Stimulated activated CD8-positive, alpha-beta memory T cell treated with anti-CD3 and anti-CD28 coated beads, Interleukin-7, amount 100 ng/mL, for 24 hours (primary cell): ENCODE measurements at regions not wholly inside any gene's neighbourhood (a gene's known extent, or its start where the extent isn't known, plus 50 kb on each side); places are given as distances from the start of the nearest gene placed in this dataset.
"Not testable (repeated sequence)": the region's sequence is repeated elsewhere in the genome, so short reads cannot be mapped to it uniquely, and the experiment has no call there.

Experiments
- DNase-seq: peaks from one replicate; pipeline ENCODE4 v3.0.0-alpha.2; 2020; ENCODE audit warnings: low read depth

DNA sequence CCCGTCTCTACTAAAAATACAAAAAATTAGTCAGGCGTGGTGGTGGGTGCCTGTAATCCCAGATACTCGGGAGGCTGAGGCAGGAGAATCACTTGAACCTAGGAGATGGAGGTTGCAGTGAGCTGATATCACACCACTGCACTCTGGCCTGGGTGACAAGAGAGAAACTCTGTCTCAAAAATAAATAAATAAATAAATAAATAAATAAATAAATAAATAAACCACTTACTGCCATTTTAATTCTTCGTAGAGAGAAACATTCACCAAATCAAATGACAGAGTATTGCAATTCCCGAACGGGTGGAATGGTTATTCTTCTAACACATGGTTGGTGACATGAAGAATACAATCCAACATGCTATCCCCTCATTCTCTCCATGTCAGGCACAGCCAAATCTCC, 754.3 kb upstream of the AUTS2 start:
- not testable (repeated sequence) for DNase-seq

DNA sequence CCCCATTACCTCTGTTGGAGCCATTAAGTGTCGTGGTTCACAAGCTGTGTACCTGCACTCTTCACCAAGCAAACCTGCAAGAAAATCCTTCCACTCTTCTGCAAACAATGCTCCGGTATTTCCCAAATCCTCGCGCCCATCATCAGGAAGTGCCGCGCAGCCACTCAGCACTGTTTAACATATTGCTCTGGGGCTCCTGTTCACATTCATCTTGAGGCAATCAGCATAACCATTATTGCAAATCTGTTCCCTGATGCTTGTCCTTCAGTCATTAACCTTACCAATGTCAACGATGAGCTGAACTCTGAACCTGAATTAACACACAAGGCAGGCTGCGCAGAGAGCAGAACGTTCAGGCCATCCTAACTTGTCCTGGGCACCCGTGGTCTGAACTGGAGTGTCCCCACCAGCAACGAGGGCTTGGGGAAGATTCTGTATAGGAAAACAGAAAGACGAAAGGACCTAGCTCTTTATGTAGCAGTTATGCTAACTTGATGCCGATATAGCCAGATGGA, 751.4 kb upstream of the AUTS2 start:
- no peak for DNase-seq

DNA sequence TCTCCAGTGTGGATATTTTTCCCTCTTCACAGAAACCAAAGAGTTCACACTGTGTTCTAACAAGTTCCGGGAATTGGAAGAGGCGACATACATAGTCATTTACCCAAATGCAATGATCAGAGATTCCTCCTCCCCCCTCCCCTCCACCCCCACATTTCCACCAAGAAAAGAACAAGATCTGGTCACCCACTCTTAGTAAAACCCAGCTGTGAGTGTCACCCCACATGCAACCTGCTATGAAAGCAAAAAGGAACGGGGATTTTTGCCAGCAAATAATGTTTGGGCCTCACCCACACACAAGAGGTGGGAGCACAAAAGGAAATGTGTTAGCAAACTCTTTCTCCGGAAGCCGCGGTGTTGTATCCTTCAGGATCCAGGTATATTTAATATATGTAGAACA, 745.0 kb upstream of the AUTS2 start:
- DNase-seq, result no peak

DNA sequence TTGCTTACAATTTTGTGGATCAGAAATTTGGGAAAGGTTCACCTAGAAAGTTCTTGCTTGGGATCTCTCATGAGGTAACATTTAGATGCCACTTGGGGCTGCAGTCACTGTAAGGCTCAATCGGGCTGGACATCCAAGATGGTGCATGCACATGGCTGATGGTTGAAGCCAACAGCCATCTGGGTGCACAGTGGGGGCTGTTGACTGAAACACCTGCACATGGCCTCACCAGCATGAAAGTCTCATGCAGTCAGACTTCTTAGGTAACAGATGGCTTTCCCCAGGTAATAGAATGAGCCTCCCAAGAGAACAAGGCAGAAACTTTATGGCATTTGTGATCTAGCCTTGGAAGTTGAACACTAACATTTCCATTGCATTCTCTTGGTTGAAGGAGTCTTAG, 740.7 kb upstream of the AUTS2 start:
- no peak for DNase-seq

DNA sequence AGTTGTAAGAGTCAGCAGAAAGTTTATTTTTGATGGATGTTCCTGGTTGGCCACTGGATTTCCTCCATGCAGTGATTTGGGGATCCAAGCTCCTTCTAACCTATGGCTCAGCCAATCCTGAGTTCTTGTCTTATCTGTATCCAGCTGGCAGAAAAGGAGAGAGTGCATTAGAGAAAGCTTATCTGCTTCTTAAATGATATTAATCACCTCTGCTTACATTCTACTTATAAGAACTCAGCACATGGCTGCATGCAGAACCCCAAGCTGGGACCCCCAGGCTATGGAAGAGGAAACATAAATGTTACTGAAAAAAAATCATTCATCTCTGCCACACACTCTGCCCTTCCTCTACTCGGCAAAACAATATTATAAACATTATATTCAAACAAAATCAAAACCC, 739.8 kb upstream of the AUTS2 start:
- no peak for DNase-seq

DNA sequence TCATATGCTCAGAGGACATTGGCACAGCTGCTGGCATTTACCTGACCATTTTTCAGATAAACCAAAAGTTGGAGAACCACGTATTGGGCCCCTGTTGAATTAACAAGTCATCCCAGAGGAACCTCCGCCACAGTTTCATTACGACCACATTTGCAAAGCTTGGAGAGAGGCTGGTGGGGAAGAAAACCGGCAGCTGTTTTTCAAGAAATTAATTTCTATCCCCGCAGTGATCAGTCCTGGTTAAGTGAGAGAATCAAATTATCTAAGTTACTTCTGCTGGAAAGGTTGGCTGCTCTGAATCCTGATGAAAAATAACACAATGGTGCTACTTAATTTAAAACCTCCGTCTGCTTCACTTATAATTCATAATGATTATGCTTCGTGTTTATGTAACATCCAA, 737.1 kb upstream of the AUTS2 start:
- DNase-seq, result no peak

DNA sequence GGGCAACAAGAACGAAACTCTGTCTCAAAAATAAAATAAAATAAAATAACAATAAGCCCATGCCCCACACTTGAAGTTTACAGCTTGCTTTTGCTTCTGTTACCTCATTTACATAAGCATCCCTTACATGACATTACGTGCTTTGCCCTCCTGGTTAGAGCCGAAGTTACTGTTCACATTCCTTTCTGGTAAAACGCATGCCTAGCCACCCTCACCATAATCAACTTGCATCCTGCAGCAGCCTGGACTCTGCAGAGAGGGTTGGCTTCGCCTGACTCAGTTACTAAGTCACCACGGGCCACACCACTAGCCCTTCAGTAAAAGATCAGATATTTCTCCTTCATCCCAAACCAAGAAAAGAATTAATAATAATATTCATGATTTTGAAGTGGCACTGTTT, 736.0 kb upstream of the AUTS2 start:
- no peak for DNase-seq

DNA sequence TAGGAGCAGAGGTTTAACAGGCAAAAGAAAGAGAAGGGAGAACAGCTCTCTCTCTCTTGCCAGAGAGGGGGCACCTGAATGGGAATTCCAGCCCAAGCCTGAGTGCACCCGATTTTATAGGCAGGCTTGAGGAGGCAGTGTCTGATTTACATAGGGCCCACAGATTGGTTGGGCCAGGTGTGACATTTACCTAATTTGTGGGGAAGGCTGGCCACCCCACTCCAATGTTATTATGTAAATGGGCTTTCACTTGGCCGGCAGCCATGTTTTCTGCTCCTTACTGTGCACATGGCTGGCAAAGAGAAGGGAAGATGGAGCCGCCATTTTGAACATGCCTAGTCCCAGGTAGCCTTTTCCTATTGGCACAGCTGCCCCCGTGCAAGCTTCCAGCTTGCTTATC, 735.5 kb upstream of the AUTS2 start:
- DNase-seq, result no peak

DNA sequence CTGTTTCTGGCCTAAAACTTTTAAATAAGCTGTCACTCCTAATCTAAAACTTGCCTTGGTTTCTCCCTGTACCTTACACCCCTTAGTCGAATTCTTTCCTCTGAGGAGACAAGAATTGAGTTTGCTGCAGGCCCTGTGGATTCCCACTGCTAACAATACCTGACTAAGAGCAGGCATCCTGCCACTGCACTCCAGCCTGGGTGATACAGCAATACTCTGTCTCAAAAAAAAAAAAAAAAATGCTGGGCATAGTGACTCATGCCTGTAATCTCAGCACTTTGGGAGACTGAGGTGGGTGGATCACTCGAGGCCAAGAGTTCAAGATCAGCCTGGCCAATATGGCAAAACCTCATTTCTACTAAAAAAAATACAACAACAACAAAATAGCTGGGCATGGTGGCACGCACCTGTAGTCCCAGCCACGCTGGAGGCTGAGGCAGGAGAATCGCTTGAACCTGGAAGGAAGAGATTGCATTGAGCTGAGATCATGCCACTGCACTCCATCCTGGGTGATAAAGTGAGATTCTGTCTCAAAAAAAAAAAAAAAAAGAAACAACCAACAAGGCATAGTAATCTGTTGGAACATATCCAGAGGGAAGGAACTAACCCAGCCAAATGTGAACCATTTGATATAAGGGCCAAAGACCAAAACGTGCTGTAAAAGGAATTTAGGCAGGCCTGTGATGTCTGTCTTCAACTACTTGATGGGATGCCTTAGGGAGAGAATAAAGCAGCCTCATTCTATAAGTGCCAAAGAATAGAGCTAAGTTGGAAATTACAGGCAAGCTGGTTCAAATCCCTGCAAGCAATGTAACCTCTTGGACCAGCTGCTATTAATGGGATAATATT, 732.7 kb upstream of the AUTS2 start:
- DNase-seq, result no peak

DNA sequence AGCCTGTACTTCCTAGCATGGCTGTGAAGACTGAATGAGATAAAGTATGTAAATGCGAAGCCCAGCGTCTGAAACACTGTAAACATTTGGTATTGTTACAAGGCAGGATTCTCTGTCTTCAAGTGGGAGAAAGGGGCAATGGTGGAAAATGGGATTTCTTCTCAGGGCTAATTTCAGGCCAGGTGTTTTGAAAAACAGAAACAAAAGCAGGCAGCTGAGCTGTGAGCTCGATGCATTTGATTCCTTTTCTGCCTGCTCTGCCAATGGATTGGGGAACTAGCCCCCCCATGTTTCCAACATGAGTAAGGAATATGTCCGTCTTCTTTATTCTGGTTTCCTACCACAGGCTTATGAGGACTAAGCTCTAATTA, 732.1 kb upstream of the AUTS2 start:
- no peak for DNase-seq

DNA sequence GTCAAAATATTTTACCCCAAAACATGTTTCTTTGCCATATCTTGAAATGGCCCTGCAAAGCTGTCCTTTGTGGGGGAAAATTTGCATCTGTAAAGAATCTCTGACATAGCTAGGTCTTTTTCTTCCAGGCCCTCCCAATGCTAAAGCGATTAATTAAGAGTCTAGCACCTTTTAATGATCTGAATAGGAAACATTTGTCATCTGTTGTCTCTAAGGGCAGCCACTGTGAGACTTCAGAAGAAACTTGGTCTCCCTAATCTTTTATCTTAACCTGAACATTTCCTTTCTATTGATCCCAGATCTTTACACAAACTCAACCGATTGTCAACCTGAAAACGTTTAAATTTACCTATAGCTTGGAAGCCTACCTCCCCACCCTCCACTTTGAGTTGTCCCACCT, 731.6 kb upstream of the AUTS2 start:
- not testable (repeated sequence) for DNase-seq

DNA sequence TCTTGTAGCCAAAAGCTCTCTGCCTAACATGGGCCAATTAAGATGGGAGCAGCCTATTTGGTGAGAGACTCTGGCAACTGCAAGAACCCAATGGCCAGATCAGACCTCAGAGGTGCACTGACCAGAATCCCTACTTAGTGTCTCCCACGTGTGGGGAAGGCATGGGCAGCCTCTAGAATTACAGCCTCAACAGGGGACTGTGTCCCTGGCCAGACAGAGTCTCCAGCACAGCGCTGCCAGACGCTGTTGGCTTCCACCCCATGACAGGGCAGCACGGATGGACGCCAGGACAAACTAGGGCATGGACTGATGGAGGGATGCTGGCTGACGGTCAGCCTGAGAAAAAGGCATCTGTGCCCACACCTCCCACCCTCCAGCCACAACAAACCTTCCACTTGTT, 729.3 kb upstream of the AUTS2 start:
- DNase-seq, result no peak

DNA sequence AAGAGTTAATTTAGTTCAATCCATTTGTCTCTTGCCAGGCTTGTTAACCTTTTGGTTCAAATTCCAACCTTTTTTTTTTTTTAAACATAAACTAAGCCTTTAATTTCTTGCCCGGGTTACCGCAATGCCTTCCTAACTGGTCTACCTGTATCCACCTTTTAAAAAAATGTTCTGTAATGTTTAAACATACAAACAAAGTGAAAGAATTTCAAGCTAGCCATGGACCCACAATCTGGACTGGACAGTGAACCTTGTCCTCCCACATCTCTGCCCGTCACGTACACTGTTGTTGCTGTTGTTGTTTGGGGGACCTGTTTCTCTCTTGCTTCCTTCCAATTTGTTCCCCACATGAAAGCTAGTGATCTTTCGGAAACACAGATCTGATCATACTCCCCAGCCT, 724.7 kb upstream of the AUTS2 start:
- no peak for DNase-seq

DNA sequence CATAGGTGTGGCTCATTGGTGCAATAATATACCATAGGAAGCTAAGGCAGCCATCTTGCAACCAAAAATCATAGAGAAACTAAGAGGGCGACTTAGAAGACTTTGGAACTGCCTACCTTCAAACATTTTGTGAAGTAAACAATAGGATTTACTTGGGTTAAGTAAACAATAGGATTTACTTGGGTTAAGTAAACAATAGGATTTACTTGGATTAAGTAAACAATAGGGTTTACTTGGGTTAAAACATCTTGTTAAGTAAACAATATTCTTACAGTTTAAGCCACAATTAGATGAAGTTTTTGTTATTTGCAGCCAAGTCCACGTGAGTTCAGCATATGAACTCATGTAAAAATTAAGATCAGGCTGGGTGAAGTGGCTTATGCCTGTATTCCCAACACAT, 722.4 kb upstream of the AUTS2 start:
- DNase-seq, result no peak

DNA sequence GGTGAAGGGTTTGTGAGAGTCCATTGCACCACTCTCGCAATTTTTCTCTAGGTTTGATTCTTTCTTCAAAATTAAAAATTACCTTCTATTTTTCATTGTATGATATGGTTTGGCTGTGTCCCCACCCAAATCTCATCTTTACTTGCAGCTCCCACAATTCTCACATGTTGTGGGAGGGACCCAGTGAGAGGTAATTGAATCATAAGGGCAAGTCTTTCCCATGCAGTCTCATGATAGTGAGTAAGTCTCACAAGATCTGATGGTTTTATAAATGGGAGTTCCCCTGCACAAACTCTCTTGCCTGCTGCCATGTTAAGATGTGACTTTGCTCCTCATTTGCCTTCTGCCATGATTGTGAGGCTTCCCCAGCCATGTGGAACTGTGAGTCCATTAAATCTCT, 711.2 kb upstream of the AUTS2 start:
- DNase-seq, result not testable (repeated sequence)

DNA sequence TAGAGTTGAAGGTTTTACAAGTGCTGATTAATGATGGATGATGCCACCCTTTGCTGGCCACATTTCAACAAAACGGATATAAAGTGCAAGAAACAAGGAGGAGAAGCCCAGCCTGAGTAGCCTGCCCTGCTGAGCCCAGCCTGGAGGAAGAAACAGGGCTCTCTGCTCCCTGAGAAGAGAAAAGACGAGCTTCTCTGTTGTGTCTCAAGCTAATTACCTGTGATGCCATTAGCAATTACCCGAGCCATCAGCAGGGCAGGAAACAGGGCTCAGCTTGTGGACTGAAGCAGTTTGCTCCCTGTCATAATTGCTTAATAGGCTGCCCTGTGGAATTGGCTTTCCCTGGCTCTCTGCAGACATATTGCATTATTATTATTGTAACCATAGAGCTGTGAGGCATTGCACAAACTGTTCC, 709.3 kb upstream of the AUTS2 start:
- no peak for DNase-seq

DNA sequence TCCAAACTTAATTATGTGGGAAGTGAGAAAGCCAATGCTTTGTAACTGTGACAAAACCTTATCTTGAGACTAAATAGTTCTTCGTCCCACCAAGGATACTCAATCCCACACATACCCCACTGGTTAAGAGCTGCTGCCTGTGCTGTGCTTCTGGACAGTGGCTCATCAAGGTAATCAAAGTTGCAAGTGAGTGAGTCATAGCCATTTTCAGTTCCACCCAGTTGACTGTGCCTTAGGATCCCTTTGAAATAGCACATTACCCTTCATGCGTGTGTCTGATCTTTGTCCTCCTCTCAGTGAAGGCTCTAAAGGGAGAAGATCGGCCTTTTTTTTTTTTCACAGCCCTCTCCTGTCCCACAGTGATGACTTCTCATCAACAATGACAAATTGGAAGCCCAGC, 706.0 kb upstream of the AUTS2 start:
- no peak for DNase-seq

DNA sequence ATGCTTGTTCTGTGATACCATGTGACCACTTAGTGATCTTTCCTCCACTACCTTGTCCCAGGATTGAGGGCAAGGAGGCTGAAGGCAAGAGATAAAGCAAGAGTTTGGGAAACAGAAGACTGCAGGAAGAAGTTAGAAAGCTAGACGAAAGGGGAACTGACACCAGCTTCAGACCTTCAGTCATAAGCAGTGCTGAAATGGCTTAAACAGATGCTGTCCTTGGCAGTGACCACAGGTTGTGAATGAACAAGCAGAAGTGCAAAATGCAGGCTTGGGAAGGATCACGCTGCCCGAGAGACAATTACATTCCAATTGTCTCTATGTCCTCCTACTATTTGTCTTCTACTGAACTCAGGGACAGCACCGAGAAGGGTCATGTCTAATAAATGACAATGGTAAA, 704.9 kb upstream of the AUTS2 start:
- no peak for DNase-seq

DNA sequence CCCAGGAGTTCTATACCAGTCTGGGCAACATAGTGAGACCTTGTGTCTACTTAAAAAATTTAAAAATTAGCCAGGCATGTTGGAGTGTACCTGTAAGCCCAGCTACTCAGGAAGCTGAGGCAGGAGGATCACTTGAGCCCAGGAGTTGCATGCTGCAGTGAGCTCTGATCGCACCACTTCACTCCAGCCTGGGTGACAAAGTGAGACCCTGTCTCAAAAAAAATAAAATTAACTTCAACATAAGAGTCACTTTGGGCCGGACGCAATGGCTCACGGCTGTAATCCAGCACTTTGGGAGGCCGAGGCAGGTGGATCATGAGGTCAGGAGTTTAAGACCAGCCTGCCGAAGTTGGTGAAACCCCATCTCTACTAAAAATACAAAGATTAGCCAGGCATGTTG, 699.1 kb upstream of the AUTS2 start:
- DNase-seq, result not testable (repeated sequence)

DNA sequence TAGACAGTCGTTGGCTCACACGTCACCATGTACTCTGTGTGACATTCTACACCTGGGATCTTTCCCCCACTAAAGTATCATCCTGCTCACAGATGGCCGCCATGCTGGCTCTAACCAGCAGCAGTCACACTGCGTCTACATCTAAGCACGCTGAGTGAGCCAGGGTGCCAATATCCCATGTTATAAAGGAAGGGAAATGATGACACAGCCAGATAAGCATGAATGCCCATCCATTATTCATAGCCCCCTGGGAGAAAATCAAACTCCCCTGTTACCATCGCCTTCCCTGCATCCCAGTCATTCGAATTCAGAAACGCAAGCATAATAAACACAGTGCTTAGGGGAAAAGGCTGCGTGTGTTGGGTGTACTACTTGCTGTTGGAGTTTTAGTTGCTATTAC, 698.2 kb upstream of the AUTS2 start:
- no peak for DNase-seq

DNA sequence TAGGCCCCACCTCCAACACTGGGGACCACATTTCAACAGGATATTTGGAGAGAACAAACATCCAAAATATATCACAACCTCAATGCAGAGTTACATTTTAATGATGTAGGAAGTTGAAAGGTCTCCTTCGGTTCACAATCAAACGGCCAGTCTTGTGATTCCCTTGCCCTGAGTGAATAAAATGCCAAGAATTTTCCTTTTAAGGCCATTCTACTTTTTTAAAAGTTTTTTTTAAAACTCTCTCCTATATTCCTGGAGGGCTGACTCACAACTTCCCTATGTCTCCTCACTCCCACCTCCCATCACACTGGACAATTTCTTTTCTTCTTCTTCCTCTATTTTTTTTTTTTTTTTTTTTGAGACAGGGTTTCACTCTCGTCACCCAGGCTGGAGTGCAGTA, 693.6 kb upstream of the AUTS2 start:
- DNase-seq, result no peak

DNA sequence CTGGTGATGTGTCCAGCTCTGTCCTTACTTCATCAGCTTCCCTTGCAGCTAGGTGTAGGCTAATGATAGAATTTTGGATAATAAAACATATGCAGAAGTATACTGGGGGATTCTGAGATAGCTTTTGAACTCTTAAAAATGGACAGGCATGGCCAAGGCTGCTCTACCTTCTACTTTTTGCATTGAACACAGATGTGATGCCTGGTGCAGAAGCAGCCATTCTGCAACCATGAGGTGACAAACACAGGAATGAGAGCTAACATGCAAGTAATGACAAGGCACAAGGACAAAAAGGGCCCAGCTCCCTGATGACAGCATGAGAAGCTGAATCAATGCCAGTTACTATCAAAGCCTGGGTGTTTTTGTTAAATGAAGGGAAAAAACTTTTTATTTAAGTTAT, 686.5 kb upstream of the AUTS2 start:
- no peak for DNase-seq

DNA sequence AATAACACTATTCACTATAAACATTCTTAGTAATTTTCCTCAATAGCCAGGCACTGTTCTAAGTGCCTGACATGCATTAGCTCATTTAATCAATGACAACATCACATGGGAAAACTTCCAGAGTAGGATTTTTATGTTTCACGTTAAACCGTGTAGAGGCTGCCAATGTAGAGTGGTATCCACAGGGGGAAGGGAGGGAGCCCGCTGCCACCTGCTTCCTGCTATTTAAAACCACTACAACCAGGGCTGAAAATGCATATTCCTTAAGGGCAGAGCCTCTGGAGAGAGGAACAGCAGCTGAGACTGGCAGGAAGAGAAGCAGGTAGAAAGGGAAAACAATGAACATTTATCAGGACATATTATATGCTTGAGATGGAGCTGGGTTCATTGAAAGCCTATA, 684.3 kb upstream of the AUTS2 start:
- DNase-seq, result no peak

DNA sequence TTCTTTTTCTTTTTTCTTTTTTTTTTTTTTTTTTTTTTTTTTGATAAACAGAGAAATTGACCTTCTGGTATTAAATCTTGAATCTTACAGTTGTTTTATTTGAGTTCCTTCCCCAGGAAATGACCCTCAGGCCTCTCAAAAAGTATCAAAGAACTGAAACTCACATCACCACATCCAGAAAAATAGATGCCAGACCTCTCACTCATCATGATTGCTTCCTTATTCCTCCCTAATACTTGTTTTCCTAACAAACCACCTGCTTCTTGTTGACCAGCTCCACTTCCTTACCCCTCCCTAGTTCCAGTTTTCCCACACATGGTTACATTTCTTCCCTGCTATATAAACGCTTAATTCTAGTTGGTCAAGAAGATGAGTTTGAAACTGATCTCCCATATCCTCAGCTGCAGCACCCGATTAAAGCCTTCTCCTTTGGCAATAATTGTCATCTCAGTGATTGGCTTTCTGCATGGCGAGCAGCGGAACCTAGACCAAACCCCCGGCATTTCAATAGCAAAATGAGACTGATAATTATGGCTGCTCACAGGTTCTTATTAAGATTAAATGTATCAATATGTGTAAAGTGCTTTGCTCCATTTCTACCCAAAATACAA, 681.1 kb upstream of the AUTS2 start:
- no peak for DNase-seq
